ENCODE measurements at regions not wholly inside any gene's neighbourhood (a gene's known extent, or its start where the extent isn't known, plus 50 kb on each side); places are given as distances from the start of the nearest gene placed in this dataset.

DNA sequence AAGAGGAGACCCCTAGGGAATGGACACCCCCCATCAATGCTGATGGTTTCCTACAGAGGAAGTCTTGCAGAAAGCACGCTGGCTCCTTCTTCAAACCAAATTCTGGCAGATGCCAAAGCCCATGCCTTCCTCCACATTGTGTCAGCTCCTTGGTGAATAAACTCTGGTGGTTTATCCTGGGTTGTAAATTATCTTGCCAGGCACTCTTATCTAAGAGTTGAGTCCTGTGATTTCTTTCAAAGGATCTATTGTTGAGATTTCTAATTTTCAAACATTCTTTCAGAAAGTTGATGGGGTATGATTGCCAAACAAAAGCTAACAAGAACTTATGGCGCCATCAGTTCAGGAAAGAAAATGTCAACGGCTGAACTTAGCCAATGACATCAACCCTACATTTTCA is 160.4 kb downstream of the NSG2 start:
- Histone ChIP-seq H3K4me3 (ENCODE audit: low read length) (no peak overlapping the region), H2AK5ac (ENCODE audit: low read length) (no peak overlapping the region)
- no CpG with 5 or more reads among the region's 3 CpGs for WGBS (ENCODE audit: extremely low coverage, insufficient coverage, low lambda C conversion rate)

DNA sequence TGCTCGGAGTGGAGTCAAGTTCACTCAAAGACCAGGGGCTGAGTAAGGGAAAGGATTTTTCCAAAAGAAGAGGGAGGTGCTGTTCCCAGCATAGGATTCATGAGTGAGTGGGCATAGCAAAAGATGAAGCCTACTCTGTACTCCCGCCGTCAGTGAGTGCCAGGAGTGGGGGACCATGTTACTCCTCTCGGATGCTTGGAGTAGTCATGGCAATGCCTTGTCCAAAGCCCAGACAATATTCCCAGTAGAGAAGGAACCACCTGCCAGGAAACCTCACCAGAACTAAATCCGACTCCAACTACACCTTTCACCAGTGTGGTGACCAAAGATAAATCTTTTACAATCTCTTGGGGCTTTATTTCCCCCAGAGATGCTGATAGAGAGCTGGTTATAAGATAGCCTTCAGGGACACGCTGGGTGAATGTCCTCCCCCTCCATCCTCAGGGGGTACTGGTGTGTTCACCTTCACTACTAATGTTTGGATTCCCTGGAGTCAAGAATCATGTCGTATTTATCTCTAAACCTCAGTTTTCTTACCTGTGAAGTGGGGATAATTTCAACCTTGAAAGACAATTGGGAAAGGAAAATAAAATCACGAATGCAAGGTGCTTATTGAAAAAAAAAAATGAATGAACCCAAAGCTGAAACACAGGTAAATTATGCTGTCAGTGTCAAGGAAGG is 165.2 kb downstream of the NSG2 start:
- Histone ChIP-seq H2BK120ac (ENCODE audit: low read depth, low read length) (no peak overlapping the region), H3K27ac (ENCODE audit: low read depth, low read length) (no peak overlapping the region), H3K79me2 (ENCODE audit: control insufficient read depth, insufficient read depth, low read length) (no peaks in the 10 kb centered on the region), H3K4me2 (ENCODE audit: low read length) (no peak overlapping the region), H3K4me3 (ENCODE audit: low read length) (no peak overlapping the region), H3K27me3 (ENCODE audit: insufficient read depth, low read length, poor library complexity) (no peaks in the 10 kb centered on the region), H3K56ac (ENCODE audit: low read length) (no peak overlapping the region), H2BK5ac (ENCODE audit: low read length) (no peak overlapping the region), H2AK5ac (ENCODE audit: low read length) (no peak overlapping the region), H3K79me1 (ENCODE audit: low read length) (no peaks in the 10 kb centered on the region), H3K18ac (ENCODE audit: low read length) (no peak overlapping the region), H3K4me1 (ENCODE audit: control insufficient read depth, low read depth, low read length) (no peaks in the 10 kb centered on the region), H3K9ac (ENCODE audit: low read length) (no peak overlapping the region), H3K23ac (ENCODE audit: low read length) (no peak overlapping the region), H2BK15ac (replicated peaks; ENCODE audit: low read depth) (no peak overlapping the region), H4K5ac (ENCODE audit: low read length) (no peak overlapping the region), H3K36me3 (ENCODE audit: control insufficient read depth, insufficient read depth, low read length) (no peaks in the 10 kb centered on the region), H4K8ac (ENCODE audit: low read depth, low read length) (no peak overlapping the region), H3K4ac (ENCODE audit: low read depth, low read length) (no peak overlapping the region)
- DNase-seq = no peak
- whole genome bisulfite sequencing (ENCODE audit: extremely low coverage, insufficient coverage, low lambda C conversion rate) = no CpG with 5 or more reads among the region's 8 CpGs

More for the DNA sequence above, 160.4 kb downstream of the NSG2 start:
- Histone ChIP-seq H2BK15ac (replicated peaks; ENCODE audit: low read depth) (no peak overlapping the region), H3K4me1 (ENCODE audit: control insufficient read depth, low read depth, low read length) (no peaks in the 10 kb centered on the region), H3K56ac (ENCODE audit: low read length) (no peak overlapping the region), H3K79me1 (ENCODE audit: low read length) (no peaks in the 10 kb centered on the region), H3K27ac (ENCODE audit: low read depth, low read length) (no peak overlapping the region), H3K18ac (ENCODE audit: low read length) (no peak overlapping the region), H2BK5ac (ENCODE audit: low read length) (no peak overlapping the region), H3K23ac (ENCODE audit: low read length) (no peak overlapping the region), H2BK120ac (ENCODE audit: low read depth, low read length) (no peak overlapping the region), H4K8ac (ENCODE audit: low read depth, low read length) (no peak overlapping the region), H3K4ac (ENCODE audit: low read depth, low read length) (no peak overlapping the region), H3K4me2 (ENCODE audit: low read length) (no peak overlapping the region), H4K5ac (ENCODE audit: low read length) (no peak overlapping the region), H3K79me2 (ENCODE audit: control insufficient read depth, insufficient read depth, low read length) (no peaks in the 10 kb centered on the region), H3K36me3 (ENCODE audit: control insufficient read depth, insufficient read depth, low read length) (no peaks in the 10 kb centered on the region), H3K9ac (ENCODE audit: low read length) (no peak overlapping the region), H3K27me3 (ENCODE audit: insufficient read depth, low read length, poor library complexity) (no peaks in the 10 kb centered on the region)
- DNase-seq = no peak

DNA sequence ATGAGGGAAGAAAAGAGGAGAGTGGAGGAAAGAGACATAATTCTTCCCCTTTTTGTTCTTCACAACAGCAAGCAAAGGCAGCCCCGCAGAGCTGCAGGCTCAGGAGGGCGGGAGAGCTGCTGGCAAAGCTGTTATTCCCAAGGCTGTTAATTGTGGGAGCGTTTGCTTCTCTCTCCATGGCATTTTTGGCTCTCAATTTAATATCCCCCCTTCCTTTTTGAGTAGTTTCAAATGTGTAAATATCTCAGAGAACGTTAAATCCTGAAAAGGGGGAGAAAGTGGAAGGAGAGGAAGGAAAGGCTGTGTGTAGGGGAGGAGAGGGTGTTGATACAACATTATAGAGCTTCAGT is 165.7 kb downstream of the NSG2 start:
- no CpG with 5 or more reads among the region's 4 CpGs for WGBS (ENCODE audit: extremely low coverage, insufficient coverage, low lambda C conversion rate)
- Histone ChIP-seq H4K5ac (ENCODE audit: low read length) (no peak overlapping the region), H3K79me1 (ENCODE audit: low read length) (no peaks in the 10 kb centered on the region)

DNA sequence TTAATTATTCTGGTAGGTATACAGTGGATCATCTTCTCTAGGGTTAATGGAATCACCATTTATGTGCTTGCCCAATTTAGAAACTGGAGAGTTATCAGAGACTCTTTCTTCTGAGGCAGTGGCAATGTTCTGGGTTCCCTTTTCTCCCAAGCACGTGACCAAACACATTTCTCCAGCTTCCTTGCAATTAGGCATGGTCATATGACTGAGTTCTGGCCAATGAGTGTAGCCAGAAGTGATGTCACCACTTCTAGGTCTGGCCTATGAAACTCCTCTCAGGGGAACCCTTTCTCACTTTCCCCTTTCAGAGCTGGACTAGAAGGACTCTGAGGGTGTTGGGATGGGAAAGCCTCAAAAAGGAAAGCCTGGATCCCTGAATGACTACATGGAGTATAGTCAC is 172.0 kb downstream of the NSG2 start:
- H2BK15ac ChIP-seq (replicated peaks; ENCODE audit: low read depth) = no peak overlapping the region
- no peak overlapping the region for H4K8ac ChIP-seq (ENCODE audit: low read depth, low read length)
- no peak overlapping the region for H3K4me3 ChIP-seq (ENCODE audit: low read length)
- no peak overlapping the region for H3K27ac ChIP-seq (ENCODE audit: low read depth, low read length)
- H3K4me2 ChIP-seq (ENCODE audit: low read length) = no peak overlapping the region
- H3K4me1 ChIP-seq (ENCODE audit: control insufficient read depth, low read depth, low read length) = no peaks in the 10 kb centered on the region
- no peak overlapping the region for H3K9ac ChIP-seq (ENCODE audit: low read length)
- WGBS (ENCODE audit: extremely low coverage, insufficient coverage, low lambda C conversion rate) = no CpG with 5 or more reads among the region's 1 CpG
- no peak overlapping the region for H2AK5ac ChIP-seq (ENCODE audit: low read length)
- no peaks in the 10 kb centered on the region for H3K27me3 ChIP-seq (ENCODE audit: insufficient read depth, low read length, poor library complexity)
- H3K36me3 ChIP-seq (ENCODE audit: control insufficient read depth, insufficient read depth, low read length) = no peaks in the 10 kb centered on the region
- H4K5ac ChIP-seq (ENCODE audit: low read length) = no peak overlapping the region
- no peak overlapping the region for H3K23ac ChIP-seq (ENCODE audit: low read length)
- no peak overlapping the region for H3K18ac ChIP-seq (ENCODE audit: low read length)
- H3K79me1 ChIP-seq (ENCODE audit: low read length) = no peaks in the 10 kb centered on the region
- H2BK5ac ChIP-seq (ENCODE audit: low read length) = no peak overlapping the region
- no peak overlapping the region for H2BK120ac ChIP-seq (ENCODE audit: low read depth, low read length)
- peak; percentile 6 for DNase-seq
- H3K4ac ChIP-seq (ENCODE audit: low read depth, low read length) = no peak overlapping the region
- H3K56ac ChIP-seq (ENCODE audit: low read length) = no peak overlapping the region
- H3K79me2 ChIP-seq (ENCODE audit: control insufficient read depth, insufficient read depth, low read length) = no peaks in the 10 kb centered on the region

More for the DNA sequence above, 165.7 kb downstream of the NSG2 start:
- no peak overlapping the region for H3K27ac ChIP-seq (ENCODE audit: low read depth, low read length)
- no peak overlapping the region for H3K9ac ChIP-seq (ENCODE audit: low read length)
- no peaks in the 10 kb centered on the region for H3K36me3 ChIP-seq (ENCODE audit: control insufficient read depth, insufficient read depth, low read length)
- H3K79me2 ChIP-seq (ENCODE audit: control insufficient read depth, insufficient read depth, low read length) = no peaks in the 10 kb centered on the region
- no peak overlapping the region for H3K18ac ChIP-seq (ENCODE audit: low read length)
- H3K4ac ChIP-seq (ENCODE audit: low read depth, low read length) = no peak overlapping the region
- H3K4me1 ChIP-seq (ENCODE audit: control insufficient read depth, low read depth, low read length) = no peaks in the 10 kb centered on the region
- no peak overlapping the region for H2AK5ac ChIP-seq (ENCODE audit: low read length)
- H4K8ac ChIP-seq (ENCODE audit: low read depth, low read length) = no peak overlapping the region
- no peak overlapping the region for H2BK15ac ChIP-seq (replicated peaks; ENCODE audit: low read depth)
- H3K27me3 ChIP-seq (ENCODE audit: insufficient read depth, low read length, poor library complexity) = no peaks in the 10 kb centered on the region
- no peak overlapping the region for H3K4me3 ChIP-seq (ENCODE audit: low read length)
- DNase-seq = no peak
- no peak overlapping the region for H3K23ac ChIP-seq (ENCODE audit: low read length)
- no peak overlapping the region for H3K56ac ChIP-seq (ENCODE audit: low read length)
- H3K4me2 ChIP-seq (ENCODE audit: low read length) = no peak overlapping the region
- H2BK120ac ChIP-seq (ENCODE audit: low read depth, low read length) = no peak overlapping the region
- no peak overlapping the region for H2BK5ac ChIP-seq (ENCODE audit: low read length)

DNA sequence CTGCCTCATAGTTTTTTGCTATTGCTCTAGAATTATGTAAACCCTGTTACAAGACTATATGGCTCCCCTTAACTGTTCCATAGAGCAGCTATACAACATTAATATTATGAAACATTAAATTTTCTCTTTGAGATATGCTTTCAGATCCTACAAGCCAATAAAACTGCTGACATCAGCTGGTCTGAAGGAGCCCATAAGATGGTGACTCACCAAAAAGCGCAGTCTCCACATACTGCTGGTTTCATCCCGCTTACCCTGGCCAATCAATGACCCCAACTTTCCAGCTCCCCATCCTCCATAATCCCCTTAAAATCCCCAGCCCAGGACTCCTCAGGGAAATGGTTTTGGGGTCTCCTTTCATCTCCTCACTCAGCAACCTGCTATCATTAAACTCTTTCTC is 172.7 kb downstream of the NSG2 start:
- no peak overlapping the region for H2BK120ac ChIP-seq (ENCODE audit: low read depth, low read length)

DNA sequence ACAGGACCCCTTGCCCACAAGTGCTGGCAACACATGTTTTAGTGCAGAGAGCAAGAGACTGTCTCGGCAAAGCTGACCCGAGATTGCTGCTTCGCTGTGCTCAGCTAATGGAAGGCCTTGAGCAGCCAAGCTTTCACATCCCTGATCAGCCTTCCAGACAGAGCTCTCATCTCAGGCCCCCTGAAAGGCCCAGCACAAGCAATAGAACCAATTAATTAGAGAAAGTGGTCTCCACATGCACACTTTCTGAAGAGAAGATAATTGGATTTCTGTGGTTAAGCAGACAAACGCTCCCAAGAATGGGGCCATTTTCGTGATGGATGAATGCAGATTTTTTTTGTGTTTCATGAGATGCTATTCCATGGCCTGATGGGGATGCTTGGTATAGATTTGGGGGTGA is 174.9 kb downstream of the NSG2 start:
- Histone ChIP-seq H3K27ac (ENCODE audit: low read depth, low read length) (no peak overlapping the region), H3K18ac (ENCODE audit: low read length) (no peak overlapping the region), H3K27me3 (ENCODE audit: insufficient read depth, low read length, poor library complexity) (no peaks in the 10 kb centered on the region), H3K4me1 (ENCODE audit: control insufficient read depth, low read depth, low read length) (no peaks in the 10 kb centered on the region), H3K23ac (ENCODE audit: low read length) (no peak overlapping the region), H2BK5ac (ENCODE audit: low read length) (no peak overlapping the region), H2AK5ac (ENCODE audit: low read length) (no peak overlapping the region), H3K56ac (ENCODE audit: low read length) (no peak overlapping the region), H2BK120ac (ENCODE audit: low read depth, low read length) (no peak overlapping the region), H3K4me2 (ENCODE audit: low read length) (no peak overlapping the region), H3K4ac (ENCODE audit: low read depth, low read length) (no peak overlapping the region), H3K9ac (ENCODE audit: low read length) (no peak overlapping the region), H3K36me3 (ENCODE audit: control insufficient read depth, insufficient read depth, low read length) (no peaks in the 10 kb centered on the region), H2BK15ac (replicated peaks; ENCODE audit: low read depth) (no peak overlapping the region), H3K4me3 (ENCODE audit: low read length) (no peak overlapping the region), H4K8ac (ENCODE audit: low read depth, low read length) (no peak overlapping the region), H4K5ac (ENCODE audit: low read length) (no peak overlapping the region), H3K79me1 (ENCODE audit: low read length) (no peaks in the 10 kb centered on the region), H3K79me2 (ENCODE audit: control insufficient read depth, insufficient read depth, low read length) (no peaks in the 10 kb centered on the region)
- WGBS (ENCODE audit: extremely low coverage, insufficient coverage, low lambda C conversion rate) = no CpG with 5 or more reads among the region's 5 CpGs
- DNase-seq = no peak

More for the DNA sequence above, 172.7 kb downstream of the NSG2 start:
- no peak overlapping the region for H2BK15ac ChIP-seq (replicated peaks; ENCODE audit: low read depth)
- H4K5ac ChIP-seq (ENCODE audit: low read length) = no peak overlapping the region
- H3K56ac ChIP-seq (ENCODE audit: low read length) = no peak overlapping the region
- H3K27me3 ChIP-seq (ENCODE audit: insufficient read depth, low read length, poor library complexity) = no peaks in the 10 kb centered on the region
- no peak overlapping the region for H3K4me2 ChIP-seq (ENCODE audit: low read length)
- no peaks in the 10 kb centered on the region for H3K4me1 ChIP-seq (ENCODE audit: control insufficient read depth, low read depth, low read length)
- H3K79me1 ChIP-seq (ENCODE audit: low read length) = no peaks in the 10 kb centered on the region
- no peak overlapping the region for H3K9ac ChIP-seq (ENCODE audit: low read length)
- H3K36me3 ChIP-seq (ENCODE audit: control insufficient read depth, insufficient read depth, low read length) = no peaks in the 10 kb centered on the region
- H2BK5ac ChIP-seq (ENCODE audit: low read length) = no peak overlapping the region
- WGBS (ENCODE audit: extremely low coverage, insufficient coverage, low lambda C conversion rate) = no CpG with 5 or more reads among the region's 2 CpGs
- no peaks in the 10 kb centered on the region for H3K79me2 ChIP-seq (ENCODE audit: control insufficient read depth, insufficient read depth, low read length)
- no peak overlapping the region for H4K8ac ChIP-seq (ENCODE audit: low read depth, low read length)
- H3K23ac ChIP-seq (ENCODE audit: low read length) = no peak overlapping the region
- H3K4ac ChIP-seq (ENCODE audit: low read depth, low read length) = no peak overlapping the region
- no peak overlapping the region for H3K4me3 ChIP-seq (ENCODE audit: low read length)
- no peak overlapping the region for H3K27ac ChIP-seq (ENCODE audit: low read depth, low read length)
- no peak overlapping the region for H2AK5ac ChIP-seq (ENCODE audit: low read length)
- DNase-seq = no peak
- H3K18ac ChIP-seq (ENCODE audit: low read length) = no peak overlapping the region
